Smooth muscle cell of the brain vasculature (primary cell): ENCODE measurements at regions not wholly inside any gene's neighbourhood (a gene's known extent, or its start where the extent isn't known, plus 50 kb on each side); places are given as distances from the start of the nearest gene placed in this dataset.
"Not testable (repeated sequence)": the region's sequence is repeated elsewhere in the genome, so short reads cannot be mapped to it uniquely, and the experiment has no call there.

Experiments
- DNase-seq: peaks from one replicate; pipeline ENCODE4 v3.0.0-alpha.2; 2012; ENCODE audit warnings: low read depth, low spot score

- no peak for DNase-seq
Observed at GRCh38 chr12:83257726-83258125, 571.0 kb downstream of the TMTC2 start.

- DNase-seq, result no peak
Observed at GRCh38 chr12:83256562-83256961, 569.9 kb downstream of the TMTC2 start.

GRCh38 chr12:83250866-83251265 is 564.2 kb downstream of the TMTC2 start:
- no peak for DNase-seq

GRCh38 chr12:83245156-83245555 is 558.5 kb downstream of the TMTC2 start:
- no peak for DNase-seq

GRCh38 chr12:83244001-83244400 is 557.3 kb downstream of the TMTC2 start:
- DNase-seq, result no peak

GRCh38 chr12:83233987-83234386 is 547.3 kb downstream of the TMTC2 start:
- not testable (repeated sequence) for DNase-seq

GRCh38 chr12:83226960-83227359 is 540.3 kb downstream of the TMTC2 start:
- not testable (repeated sequence) for DNase-seq

GRCh38 chr12:83225806-83226205 is 539.1 kb downstream of the TMTC2 start:
- no peak for DNase-seq

GRCh38 chr12:83224012-83224411 is 537.3 kb downstream of the TMTC2 start:
- no peak for DNase-seq

GRCh38 chr12:83220774-83221173 is 534.1 kb downstream of the TMTC2 start:
- no peak for DNase-seq

GRCh38 chr12:83216230-83216629 is 529.5 kb downstream of the TMTC2 start:
- DNase-seq, result no peak

- no peak for DNase-seq
Observed at GRCh38 chr12:83214185-83214584, 527.5 kb downstream of the TMTC2 start.

GRCh38 chr12:83210933-83211332 is 524.2 kb downstream of the TMTC2 start:
- no peak for DNase-seq

- no peak for DNase-seq
Observed at GRCh38 chr12:83199069-83199468, 512.4 kb downstream of the TMTC2 start.

- DNase-seq, result no peak
Observed at GRCh38 chr12:83198291-83199015, 511.7 kb downstream of the TMTC2 start.

- DNase-seq, result no peak
Observed at GRCh38 chr12:83197483-83197914, 510.8 kb downstream of the TMTC2 start.

- no peak for DNase-seq
Observed at GRCh38 chr12:83196694-83197350, 510.1 kb downstream of the TMTC2 start.

- no peak for DNase-seq
Observed at GRCh38 chr12:83190631-83191390, 504.1 kb downstream of the TMTC2 start.

GRCh38 chr12:83186419-83186818 is 499.7 kb downstream of the TMTC2 start:
- no peak for DNase-seq

GRCh38 chr12:83185241-83185640 is 498.5 kb downstream of the TMTC2 start:
- no peak for DNase-seq
